ENCODE measurements at regions not wholly inside any gene's neighbourhood (a gene's known extent, or its start where the extent isn't known, plus 50 kb on each side); places are given as distances from the start of the nearest gene placed in this dataset.

- TF ChIP-seq RAD21 (conservative IDR thresholded peaks at IDR 0.05) (no peak), POLR2AphosphoS5 (IDR thresholded peaks at IDR 0.05) (no peak), CTCF (IDR thresholded peaks at IDR 0.05; ENCODE audit: poor library complexity, severe bottlenecking) (no peak), SMC3 (conservative IDR thresholded peaks at IDR 0.05; ENCODE audit: poor library complexity) (no peak), EZH2 (IDR thresholded peaks at IDR 0.05; ENCODE audit: borderline replicate concordance, insufficient read depth, low read length, poor library complexity, severe bottlenecking) (no peak), REST (IDR thresholded peaks at IDR 0.05; ENCODE audit: borderline replicate concordance) (no peak), EP300 (conservative IDR thresholded peaks at IDR 0.05; ENCODE audit: poor library complexity, severe bottlenecking) (no peak), MXI1 (conservative IDR thresholded peaks at IDR 0.05; ENCODE audit: poor library complexity, severe bottlenecking) (no peak), TAF1 (IDR thresholded peaks at IDR 0.05; ENCODE audit: low read depth) (no peak)
Measured at GRCh38 chr7:85413718-85414117, 226.9 kb upstream of the SEMA3D start.
